ENCODE measurements at regions not wholly inside any gene's neighbourhood (a gene's known extent, or its start where the extent isn't known, plus 50 kb on each side); places are given as distances from the start of the nearest gene placed in this dataset.

- no peaks in the 10 kb centered on the region for H3K4me1 Mint-ChIP-seq
- H3K27me3 Mint-ChIP-seq = peaks cover 16 to 20% of the 10 kb centered on the region in 2 donors
- H3K9me3 Mint-ChIP-seq = peaks cover 5 to 12% (median 10%) of the 10 kb centered on the region in 3 donors
- no CpG with 5 or more reads among the region's 1 CpG for WGBS (ENCODE audit: insufficient coverage)
- H3K27me3 ChIP-seq (replicated peaks in 1 of 2; ENCODE audit: control insufficient read depth in 2 of 2, extremely low read depth in 1 of 2, insufficient read depth in 2 of 2, low read length in 1 of 2) = peaks cover 0 to 13% of the 10 kb centered on the region in 2 experiments
- H3K4me3 ChIP-seq (ENCODE audit: control insufficient read depth in 1 of 2, extremely low read depth in 1 of 2, low read length in 1 of 2) = no peak overlapping the region
- H3K9me3 ChIP-seq = no peaks in the 10 kb centered on the region
- no peaks in the 10 kb centered on the region for H3K36me3 Mint-ChIP-seq
- ChIA-PET CTCF (no interaction called here), POLR2A (no interaction called here)
- H3K4me3 Mint-ChIP-seq = no peak overlapping the region
- no peak for ATAC-seq (replicated peaks in 1 of 4)
- DNase-seq = no peak
- no peaks in the 10 kb centered on the region for H3K36me3 ChIP-seq (ENCODE audit: control insufficient read depth in 2 of 2, extremely low read depth in 1 of 2, insufficient read depth in 1 of 2, low read length in 1 of 2)
- H3K27ac ChIP-seq (ENCODE audit: low read length) = no peak overlapping the region
- H3K4me1 ChIP-seq (ENCODE audit: control insufficient read depth in 1 of 2, extremely low read depth in 1 of 2, insufficient read depth in 2 of 2, low read length in 2 of 2) = no peaks in the 10 kb centered on the region
- no peak overlapping the region for H3K27ac Mint-ChIP-seq
Observed at GRCh38 chr6:78810146-78810545, 57.2 kb upstream of the IRAK1BP1 start.

GRCh38 chr6:78810698-78811097 is 56.7 kb upstream of the IRAK1BP1 start:
- no peaks in the 10 kb centered on the region for H3K4me1 ChIP-seq (ENCODE audit: control insufficient read depth in 1 of 2, extremely low read depth in 1 of 2, insufficient read depth in 2 of 2, low read length in 2 of 2)
- H3K4me3 ChIP-seq (ENCODE audit: control insufficient read depth in 1 of 2, extremely low read depth in 1 of 2, low read length in 1 of 2) = no peak overlapping the region
- peaks cover 7 to 12% (median 12%) of the 10 kb centered on the region in 3 donors for H3K9me3 Mint-ChIP-seq
- ChIA-PET POLR2A (no interaction called here), CTCF (no interaction called here)
- no peak overlapping the region for H3K27ac Mint-ChIP-seq
- H3K27ac ChIP-seq (ENCODE audit: low read length) = no peak overlapping the region
- no peaks in the 10 kb centered on the region for H3K36me3 Mint-ChIP-seq
- H3K27me3 Mint-ChIP-seq = peaks cover 16 to 20% of the 10 kb centered on the region in 2 donors
- H3K4me3 Mint-ChIP-seq = no peak overlapping the region
- DNase-seq (no peak), ATAC-seq (replicated peaks in 1 of 4) (no peak)
- H3K36me3 ChIP-seq (ENCODE audit: control insufficient read depth in 2 of 2, extremely low read depth in 1 of 2, insufficient read depth in 1 of 2, low read length in 1 of 2) = no peaks in the 10 kb centered on the region
- 27% methylated on average over 1 of the region's 2 CpGs for WGBS (ENCODE audit: insufficient coverage)
- peaks cover 0 to 13% of the 10 kb centered on the region in 2 experiments for H3K27me3 ChIP-seq (replicated peaks in 1 of 2; ENCODE audit: control insufficient read depth in 2 of 2, extremely low read depth in 1 of 2, insufficient read depth in 2 of 2, low read length in 1 of 2)
- no peaks in the 10 kb centered on the region for H3K9me3 ChIP-seq
- H3K4me1 Mint-ChIP-seq = no peaks in the 10 kb centered on the region
